A549 (cell line): ENCODE measurements at regions not wholly inside any gene's neighbourhood (a gene's known extent, or its start where the extent isn't known, plus 50 kb on each side); places are given as distances from the start of the nearest gene placed in this dataset.

ENCODE experiments used
- ATAC-seq, 2 experiments: fragments of 200-7000 bp in 1 of 2; fragments of >200 bp in 1 of 2; cut with Nextera tagmentation in 1 of 2; cut with Tn5 transposase in 1 of 2; 3 replicates each; pipeline versions ENCODE4 v1.8.0 to v1.9.1; 2018 to 2020; ENCODE audit warnings: mild to moderate bottlenecking in 1 of 2, moderate library complexity in 1 of 2
- CTCF ChIA-PET: fragments of 300-600 bp; sonication (Branson Sonifier 250); formaldehyde crosslinking; extraction: SDS; loops from one replicate; lab custom pipeline; 2021; ENCODE audit warnings: antibody characterized with exemption, inconsistent platforms; lab: Yijun Ruan, JAX
- POLR2A ChIA-PET: fragments of 350-600 bp; formaldehyde crosslinking; extraction: SDS; loops from one replicate; lab custom pipeline; 2021; ENCODE audit warnings: antibody characterized with exemption, inconsistent platforms; lab: Yijun Ruan, JAX
- DNase-seq, 2 experiments: peaks; one replicate each; pipeline versions ENCODE4 v3.0.0 to v3.0.0-alpha.2; 2011 to 2016; ENCODE audit warnings: low read depth in 1 of 2, low spot score in 1 of 2
- FAIRE-seq: peaks from 2 replicates; lab custom pipeline; 2011; peaks lifted over from hg19 to GRCh38; lab: Jason Lieb, UNC
- H3K27ac ChIP-seq, 2 experiments: fragments of >200 bp; sonication (Bioruptor Twin); formaldehyde crosslinking; 3 replicates each; pipeline ENCODE4 v1.5.1; 2016 to 2017
- H3K4me1 ChIP-seq: fragments of >200 bp; sonication (Bioruptor Twin); formaldehyde crosslinking; 3 replicates; pipeline ENCODE4 v1.6.1; 2016
- H3K4me2 ChIP-seq: fragments of >200 bp; sonication (Bioruptor Twin); formaldehyde crosslinking; 3 replicates; pipeline ENCODE4 v1.6.1; 2016
- H3K4me3 ChIP-seq: fragments of >200 bp; sonication (Bioruptor Twin); formaldehyde crosslinking; 3 replicates; pipeline ENCODE4 v1.5.1; 2016
- H3K9me3 ChIP-seq: fragments of >200 bp; sonication (Bioruptor Twin); formaldehyde crosslinking; 3 replicates; pipeline ENCODE4 v1.6.1; 2016
- ATOH8 ChIP-seq: fragments of 250-450 bp; sonication (Bioruptor Pico); IDR thresholded peaks from 2 replicates; pipeline ENCODE4 v1.5.0; 2020; ENCODE audit warnings: low read depth, mild to moderate bottlenecking, moderate library complexity
- CBX8 ChIP-seq: fragments of 200-600 bp; sonication (generic); IDR thresholded peaks from 2 replicates; pipeline ENCODE4 v1.6.1; 2016
- CHD2 ChIP-seq: fragments of 150-350 bp; IDR thresholded peaks from 2 replicates; pipeline ENCODE4 v1.6.1; 2014; ENCODE audit warnings: low read length; ENCODE audit not compliant: partially characterized antibody
- EHMT2 ChIP-seq: fragments of 200-600 bp; sonication (generic); IDR thresholded peaks from 2 replicates; pipeline ENCODE4 v1.6.1; 2016; ENCODE audit warnings: antibody characterized with exemption, low read depth, mild to moderate bottlenecking, moderate library complexity
- EP300 ChIP-seq, 2 experiments: fragments of >200 bp; sonication (Bioruptor Twin); formaldehyde crosslinking; IDR thresholded peaks; 2 replicates in 1 of 2; 3 replicates in 1 of 2; pipeline ENCODE4 v1.6.1; 2016 to 2017
- FOSB ChIP-seq: fragments of 250-450 bp; sonication (Bioruptor Pico); IDR thresholded peaks from 2 replicates; pipeline ENCODE4 v1.5.0; 2020; ENCODE audit warnings: mild to moderate bottlenecking, moderate library complexity
- FOSL2 ChIP-seq, 2 experiments: fragments of 450-650 bp in 1 of 2; fragments of >200 bp in 1 of 2; sonication (Bioruptor Twin) in 1 of 2; formaldehyde crosslinking; IDR thresholded peaks; 2 replicates each; pipeline versions ENCODE4 v1.5.0 to v1.6.1; 2016 to 2020; ENCODE audit warnings: mild to moderate bottlenecking in 1 of 2, moderate library complexity in 1 of 2
- FOXS1 ChIP-seq: fragments of 250-450 bp; sonication (Bioruptor Pico); IDR thresholded peaks from 2 replicates; pipeline ENCODE4 v1.5.0; 2020; ENCODE audit warnings: mild to moderate bottlenecking, moderate library complexity
- GATA3 ChIP-seq: IDR thresholded peaks from 2 replicates; pipeline ENCODE4 v1.6.1; 2012; ENCODE audit warnings: borderline replicate concordance
- HDAC2 ChIP-seq: fragments of 200-600 bp; sonication (generic); IDR thresholded peaks from 2 replicates; pipeline ENCODE4 v1.6.1; 2016
- HOXA7 ChIP-seq: fragments of 250-450 bp; sonication (Bioruptor Pico); IDR thresholded peaks from 2 replicates; pipeline ENCODE4 v1.5.0; 2020; ENCODE audit warnings: mild to moderate bottlenecking, moderate library complexity
- HOXB5 ChIP-seq: fragments of 250-450 bp; sonication (Bioruptor Pico); IDR thresholded peaks from 2 replicates; pipeline ENCODE4 v1.5.0; 2020; ENCODE audit warnings: mild to moderate bottlenecking, moderate library complexity
- JUN ChIP-seq, 2 experiments: fragments of >200 bp; sonication (Bioruptor Twin); formaldehyde crosslinking; IDR thresholded peaks; 2 replicates in 1 of 2; 3 replicates in 1 of 2; pipeline ENCODE4 v1.6.1; 2016 to 2017
- JUNB ChIP-seq: fragments of >200 bp; sonication (Bioruptor Twin); formaldehyde crosslinking; IDR thresholded peaks from 2 replicates; pipeline ENCODE4 v1.6.1; 2016
- KDM5A ChIP-seq: fragments of 200-600 bp; sonication (generic); IDR thresholded peaks from 2 replicates; pipeline ENCODE4 v1.6.1; 2016; ENCODE audit warnings: antibody characterized with exemption, mild to moderate bottlenecking
- MAX ChIP-seq: IDR thresholded peaks from 2 replicates; pipeline ENCODE4 v1.6.1; 2012
- MAZ ChIP-seq: fragments of 150-350 bp; IDR thresholded peaks from 2 replicates; pipeline ENCODE4 v1.6.1; 2014; ENCODE audit warnings: antibody characterized with exemption, low read depth, low read length, borderline replicate concordance
- MYC ChIP-seq: IDR thresholded peaks from 2 replicates; pipeline ENCODE4 v1.6.1; 2012; ENCODE audit warnings: mild to moderate bottlenecking, inconsistent platforms, low read length, improper control_type of control experiment, borderline replicate concordance
- NPAS2 ChIP-seq: fragments of 250-450 bp; sonication (Bioruptor Pico); IDR thresholded peaks from 2 replicates; pipeline ENCODE4 v1.8.0; 2022; ENCODE audit warnings: mild to moderate bottlenecking, moderate library complexity, borderline replicate concordance
- PBX3 ChIP-seq: IDR thresholded peaks from 2 replicates; pipeline ENCODE4 v1.6.1; 2012
- POLR2AphosphoS2 ChIP-seq: conservative IDR thresholded peaks from 2 replicates; pipeline ENCODE4 v1.6.1; 2012; ENCODE audit warnings: low read length, improper control_type of control experiment, inconsistent platforms
- RAD21 ChIP-seq, 2 experiments: fragments of >200 bp in 1 of 2; sonication (Bioruptor Twin) in 1 of 2; formaldehyde crosslinking in 1 of 2; IDR thresholded peaks in 1 of 2; conservative IDR thresholded peaks in 1 of 2; 2 replicates in 1 of 2; 3 replicates in 1 of 2; pipeline ENCODE4 v1.6.1; 2012 to 2018; ENCODE audit warnings: inconsistent platforms in 1 of 2
- RARB ChIP-seq: fragments of 250-450 bp; sonication (Bioruptor Pico); IDR thresholded peaks from 2 replicates; pipeline ENCODE4 v1.8.0; 2021; ENCODE audit warnings: mild to moderate bottlenecking, moderate library complexity
- RCOR1 ChIP-seq: fragments of 150-350 bp; IDR thresholded peaks from 2 replicates; pipeline ENCODE4 v1.6.1; 2014; ENCODE audit warnings: antibody characterized with exemption, low read length, low read depth
- RFX5 ChIP-seq: fragments of 450-650 bp; IDR thresholded peaks from 2 replicates; pipeline ENCODE4 v1.7.1; 2014; ENCODE audit warnings: antibody characterized with exemption, mild to moderate bottlenecking, moderate library complexity
- SMC3 ChIP-seq: fragments of >200 bp; sonication (Bioruptor Twin); formaldehyde crosslinking; IDR thresholded peaks from 3 replicates; pipeline ENCODE4 v1.6.1; 2018; ENCODE audit warnings: inconsistent platforms
- SREBF2 ChIP-seq: fragments of 450-650 bp; IDR thresholded peaks from 2 replicates; pipeline ENCODE4 v1.6.1; 2014; ENCODE audit warnings: mild to moderate bottlenecking, moderate library complexity
- TFCP2L1 ChIP-seq: fragments of 250-450 bp; sonication (Bioruptor Pico); IDR thresholded peaks from 2 replicates; pipeline ENCODE4 v1.5.0; 2021; ENCODE audit warnings: mild to moderate bottlenecking
- USF2 ChIP-seq: fragments of 450-650 bp; IDR thresholded peaks from 2 replicates; pipeline ENCODE4 v1.6.1; 2014; ENCODE audit warnings: antibody characterized with exemption
- ZC3H11A ChIP-seq: fragments of 450-650 bp; IDR thresholded peaks from 2 replicates; pipeline ENCODE4 v1.6.1; 2014; ENCODE audit warnings: antibody characterized with exemption, mild to moderate bottlenecking
- ZFP36 ChIP-seq: fragments of 450-650 bp; IDR thresholded peaks from 2 replicates; pipeline ENCODE4 v1.6.1; 2014; ENCODE audit warnings: borderline replicate concordance; ENCODE audit not compliant: partially characterized antibody
- ZSCAN20 ChIP-seq: fragments of 250-450 bp; sonication (Bioruptor Pico); IDR thresholded peaks from 2 replicates; pipeline ENCODE4 v1.8.0; 2022; ENCODE audit warnings: mild to moderate bottlenecking, moderate library complexity
- WGBS: methylation state at CpG from one replicate; pipeline ENCODE4 v1.1.6; 2017; ENCODE audit errors: missing lambda C conversion rate; 5-methylcytosine and 5-hydroxymethylcytosine counted together

GRCh38 chr5:104941030-104941645, 1378.5 kb upstream of the NUDT12 start:
- CTCF ChIA-PET: no interaction called here
- POLR2A ChIA-PET: no interaction called here
- TF ChIP-seq NPAS2 (no peak), POLR2AphosphoS2 (no peak), SREBF2 (no peak), USF2 (no peak), MAX (no peak), TFCP2L1 (CRISPR knock-in tag) (no peak), EHMT2 (no peak), JUNB (no peak), RARB (CRISPR knock-in tag) (no peak), KDM5A (no peak), HOXA7 (CRISPR knock-in tag) (no peak), HDAC2 (no peak), MYC (no peak), PBX3 (no peak), HOXB5 (CRISPR knock-in tag) (no peak), FOXS1 (no peak), ZC3H11A (no peak), GATA3 (no peak)
- Histone ChIP-seq H3K9me3 (no peaks in the 10 kb centered on the region), H3K4me2 (no peak overlapping the region), H3K4me3 (no peak overlapping the region), H3K4me1 (no peaks in the 10 kb centered on the region), H3K27ac (no peak overlapping the region)
- WGBS: 41% methylated on average over 2 of the region's 2 CpGs
- ATAC-seq (no peak), DNase-seq (no peak), FAIRE-seq (no peak)

- FAIRE-seq: no peak
- WGBS: 56% methylated on average over 1 of the region's 1 CpG
- POLR2A ChIA-PET: no interaction called here
- no peak overlapping the region for H3K4me3 ChIP-seq
- TF ChIP-seq MAZ (no peak), GATA3 (no peak), ZFP36 (no peak), RCOR1 (no peak), JUN (IDR thresholded peaks at IDR 0.05) (no peak), CBX8 (no peak), KDM5A (no peak), EP300 (IDR thresholded peaks at IDR 0.05) (no peak), POLR2AphosphoS2 (no peak), CHD2 (no peak), SMC3 (no peak), ZSCAN20 (CRISPR knock-in tag) (no peak), ATOH8 (CRISPR knock-in tag) (no peak), RARB (CRISPR knock-in tag) (no peak), RFX5 (no peak), RAD21 (conservative IDR thresholded peaks at IDR 0.05 in 1 of 2, IDR thresholded peaks at IDR 0.05 in 1 of 2) (no peak), FOSB (CRISPR knock-in tag) (no peak), ZC3H11A (no peak), HOXB5 (CRISPR knock-in tag) (no peak), FOSL2 (IDR thresholded peaks at IDR 0.05) (no peak), FOSL2 (CRISPR knock-in tag; IDR thresholded peaks at IDR 0.05) (no peak)
- TF ChIP-seq, all 56 proteins: peak for 0
- H3K4me2 ChIP-seq: no peak overlapping the region
- no peak overlapping the region for H3K27ac ChIP-seq
- no peaks in the 10 kb centered on the region for H3K4me1 ChIP-seq
- DNase-seq (no peak), ATAC-seq (no peak)
- H3K9me3 ChIP-seq: no peaks in the 10 kb centered on the region
- CTCF ChIA-PET: no interaction called here
Observed at GRCh38 chr5:104937598-104937997, 1375.0 kb upstream of the NUDT12 start.
